Keratinocyte (primary cell): ENCODE measurements at regions not wholly inside any gene's neighbourhood (a gene's known extent, or its start where the extent isn't known, plus 50 kb on each side); places are given as distances from the start of the nearest gene placed in this dataset.

Experiments used
- DNase-seq: peaks from one replicate; pipeline ENCODE4 v3.0.0-alpha.2; 2011; ENCODE audit warnings: low read depth, missing footprints, low spot score
- FAIRE-seq: peaks from 2 replicates; lab custom pipeline; 2011; peaks lifted over from hg19 to GRCh38; lab: Jason Lieb, UNC
- H2AFZ ChIP-seq: 2 replicates; pipeline ENCODE4 v1.6.0; 2012; ENCODE audit warnings: low read length, control low read depth, inconsistent platforms; ENCODE audit not compliant: control insufficient read depth
- H3K27ac ChIP-seq: 2 replicates; pipeline ENCODE4 v1.5.1; 2011; ENCODE audit warnings: low read length; ENCODE audit not compliant: control insufficient read depth, insufficient read depth
- H3K27me3 ChIP-seq: 3 replicates; pipeline ENCODE4 v1.6.0; 2011; ENCODE audit warnings: low read length; ENCODE audit not compliant: control insufficient read depth, insufficient read depth; ENCODE audit errors: extremely low read depth
- H3K36me3 ChIP-seq, 2 experiments: 2 replicates in 1 of 2; 3 replicates in 1 of 2; pipeline ENCODE4 v1.5.1; 2011; ENCODE audit warnings: low read length in 2 of 2, mild to moderate bottlenecking in 1 of 2; ENCODE audit not compliant: control insufficient read depth in 2 of 2, insufficient read depth in 2 of 2; ENCODE audit errors: extremely low read depth in 1 of 2
- H3K4me1 ChIP-seq: 3 replicates; pipeline ENCODE4 v1.5.1; 2011; ENCODE audit warnings: low read length; ENCODE audit not compliant: control insufficient read depth, insufficient read depth; ENCODE audit errors: extremely low read depth
- H3K4me2 ChIP-seq: 3 replicates; pipeline ENCODE4 v1.6.0; 2011; ENCODE audit warnings: low read depth, low read length; ENCODE audit not compliant: control insufficient read depth, insufficient read depth; ENCODE audit errors: extremely low read depth
- H3K4me3 ChIP-seq, 3 experiments: fragments of 200-600 bp in 1 of 3; sonication (generic) in 1 of 3; 2 replicates in 2 of 3; 3 replicates in 1 of 3; pipeline ENCODE4 v1.5.1; 2011 to 2016; ENCODE audit warnings: low read length in 3 of 3, mild to moderate bottlenecking in 3 of 3, control low read depth in 2 of 3, inconsistent platforms in 1 of 3, low read depth in 1 of 3, mixed read lengths in 1 of 3, mixed run types in 1 of 3, moderate library complexity in 1 of 3; ENCODE audit not compliant: control insufficient read depth in 2 of 3, insufficient read depth in 2 of 3; ENCODE audit errors: extremely low read depth in 1 of 3
- H3K79me2 ChIP-seq: 2 replicates; pipeline ENCODE4 v1.6.0; 2012; ENCODE audit warnings: low read length; ENCODE audit not compliant: control insufficient read depth, insufficient read depth
- H3K9ac ChIP-seq: 3 replicates; pipeline ENCODE4 v1.6.0; 2011; ENCODE audit warnings: low read length; ENCODE audit not compliant: control insufficient read depth, insufficient read depth; ENCODE audit errors: extremely low read depth
- H3K9me1 ChIP-seq: 3 replicates; pipeline ENCODE4 v1.6.0; 2011; ENCODE audit warnings: low read length; ENCODE audit not compliant: control insufficient read depth, insufficient read depth; ENCODE audit errors: extremely low read depth
- H3K9me3 ChIP-seq: 2 replicates; pipeline ENCODE4 v1.5.1; 2012; ENCODE audit warnings: low read depth, low read length; ENCODE audit not compliant: control insufficient read depth
- H4K20me1 ChIP-seq: 3 replicates; pipeline ENCODE4 v1.6.0; 2011; ENCODE audit warnings: low read length; ENCODE audit not compliant: control insufficient read depth, insufficient read depth; ENCODE audit errors: extremely low read depth
- EZH2 ChIP-seq: IDR thresholded peaks from one replicate; pipeline ENCODE4 v1.6.1; 2012; ENCODE audit warnings: inconsistent platforms, mild to moderate bottlenecking, low read length, moderate library complexity
- dilution Hi-C: fragments of 300-500 bp; cut with MboI; formaldehyde crosslinking; loops from one replicate; pipeline ENCODE4 v1.7.0; 2020; ENCODE audit warnings: low sequenced_read_pairs; ENCODE audit not compliant: extremely low pct_ligation_motif_present
- TF ChIP-seq, protein P1 (sequence below), 3 experiments: IDR thresholded peaks in 1 of 3; conservative IDR thresholded peaks in 1 of 3; optimal IDR thresholded peaks in 1 of 3; 2 replicates in 2 of 3; 3 replicates in 1 of 3; pipeline versions ENCODE3 to v1.5.1; 2011; ENCODE audit warnings: low read length in 3 of 3, mild to moderate bottlenecking in 3 of 3, moderate library complexity in 2 of 3, control low read depth in 1 of 3, inconsistent platforms in 1 of 3; ENCODE audit not compliant: insufficient read depth in 2 of 3; ENCODE audit errors: extremely low read depth in 1 of 3

DNA sequence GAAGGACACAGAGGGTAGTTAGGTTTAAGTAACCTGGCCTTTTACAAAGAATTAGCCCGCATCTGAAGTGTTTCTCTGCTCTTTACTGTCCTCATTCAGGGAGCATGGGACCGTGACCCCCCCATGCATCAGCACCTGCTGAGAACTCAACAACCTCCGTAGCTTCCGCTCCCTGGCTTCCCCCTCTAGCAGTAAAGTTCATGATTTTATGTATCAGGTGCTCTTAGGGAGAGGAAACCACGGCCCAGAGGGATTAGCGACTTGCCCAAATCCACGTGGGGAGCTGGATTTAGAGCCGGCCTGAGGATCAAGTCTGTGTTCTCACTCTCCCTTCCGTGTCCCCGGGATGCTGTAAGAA is 284.6 kb upstream of the GATB start:
- no peaks in the 10 kb centered on the region for H3K79me2 ChIP-seq
- H3K36me3 ChIP-seq: no peaks in the 10 kb centered on the region
- H3K27ac ChIP-seq: no peak overlapping the region
- no peaks in the 10 kb centered on the region for H4K20me1 ChIP-seq
- no peak overlapping the region for H3K4me2 ChIP-seq
- dilution Hi-C loops: no loop called here
- FAIRE-seq (no peak), DNase-seq (no peak)
- H3K9ac ChIP-seq: no peak overlapping the region
- H3K4me1 ChIP-seq: peaks cover 2% of the 10 kb centered on the region
- H3K4me3 ChIP-seq: no peak overlapping the region
- no peak for TF ChIP-seq EZH2
- TF ChIP-seq, protein P1, sequence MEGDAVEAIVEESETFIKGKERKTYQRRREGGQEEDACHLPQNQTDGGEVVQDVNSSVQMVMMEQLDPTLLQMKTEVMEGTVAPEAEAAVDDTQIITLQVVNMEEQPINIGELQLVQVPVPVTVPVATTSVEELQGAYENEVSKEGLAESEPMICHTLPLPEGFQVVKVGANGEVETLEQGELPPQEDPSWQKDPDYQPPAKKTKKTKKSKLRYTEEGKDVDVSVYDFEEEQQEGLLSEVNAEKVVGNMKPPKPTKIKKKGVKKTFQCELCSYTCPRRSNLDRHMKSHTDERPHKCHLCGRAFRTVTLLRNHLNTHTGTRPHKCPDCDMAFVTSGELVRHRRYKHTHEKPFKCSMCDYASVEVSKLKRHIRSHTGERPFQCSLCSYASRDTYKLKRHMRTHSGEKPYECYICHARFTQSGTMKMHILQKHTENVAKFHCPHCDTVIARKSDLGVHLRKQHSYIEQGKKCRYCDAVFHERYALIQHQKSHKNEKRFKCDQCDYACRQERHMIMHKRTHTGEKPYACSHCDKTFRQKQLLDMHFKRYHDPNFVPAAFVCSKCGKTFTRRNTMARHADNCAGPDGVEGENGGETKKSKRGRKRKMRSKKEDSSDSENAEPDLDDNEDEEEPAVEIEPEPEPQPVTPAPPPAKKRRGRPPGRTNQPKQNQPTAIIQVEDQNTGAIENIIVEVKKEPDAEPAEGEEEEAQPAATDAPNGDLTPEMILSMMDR (optimal IDR thresholded peaks at IDR 0.05 in 1 of 3, IDR thresholded peaks at IDR 0.05 in 1 of 3, conservative IDR thresholded peaks at IDR 0.05 in 1 of 3; ENCODE audit: extremely low read depth in 1 of 3, insufficient read depth in 2 of 3, low read length in 3 of 3): no peak
- H3K9me1 ChIP-seq: no peaks in the 10 kb centered on the region
- no peaks in the 10 kb centered on the region for H3K9me3 ChIP-seq
- no peak overlapping the region for H2AFZ ChIP-seq
- H3K27me3 ChIP-seq: no peaks in the 10 kb centered on the region

DNA sequence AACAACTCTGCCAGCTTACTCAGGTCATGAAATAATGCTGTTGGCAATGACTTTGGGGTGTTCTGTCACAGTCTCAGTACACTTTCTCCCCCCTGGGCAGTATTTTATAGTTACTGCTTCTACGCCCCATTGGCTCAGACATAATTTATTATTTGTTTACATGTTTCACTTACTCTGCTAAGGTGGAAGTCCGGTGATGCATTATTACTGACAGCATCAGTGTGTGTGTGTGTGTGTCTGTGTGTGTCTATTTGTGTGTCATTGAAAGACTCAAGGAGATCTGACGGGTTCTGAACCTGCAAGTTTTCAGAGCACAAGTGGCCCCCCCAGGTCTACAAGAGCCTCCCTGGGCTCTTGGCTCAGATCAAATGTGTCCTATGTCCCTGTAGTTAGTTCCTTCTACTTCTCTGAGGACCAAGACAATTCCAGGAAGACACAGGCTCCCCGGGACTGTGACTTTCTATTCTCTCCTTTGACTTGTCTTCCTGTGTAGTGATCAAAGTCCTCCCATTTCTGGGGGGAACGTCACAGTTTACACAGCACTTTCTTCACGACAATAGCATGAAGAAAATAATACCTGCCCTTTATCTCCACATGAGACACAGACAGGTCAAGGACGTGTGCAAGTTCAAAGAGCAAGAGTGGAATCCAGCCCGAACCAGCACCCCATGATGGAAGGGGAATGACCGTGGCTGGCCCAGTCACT is 283.7 kb upstream of the GATB start:
- H3K4me1 ChIP-seq: peaks cover 2% of the 10 kb centered on the region
- no peak for TF ChIP-seq EZH2
- TF ChIP-seq, protein P1 (optimal IDR thresholded peaks at IDR 0.05 in 1 of 3, IDR thresholded peaks at IDR 0.05 in 1 of 3, conservative IDR thresholded peaks at IDR 0.05 in 1 of 3; ENCODE audit: extremely low read depth in 1 of 3, insufficient read depth in 2 of 3, low read length in 3 of 3): no peak
- H3K4me2 ChIP-seq: no peak overlapping the region
- H4K20me1 ChIP-seq: no peaks in the 10 kb centered on the region
- DNase-seq: no peak
- no peak overlapping the region for H2AFZ ChIP-seq
- no peak overlapping the region for H3K27ac ChIP-seq
- H3K36me3 ChIP-seq: no peaks in the 10 kb centered on the region
- FAIRE-seq: no peak
- no peaks in the 10 kb centered on the region for H3K9me1 ChIP-seq
- no peak overlapping the region for H3K9ac ChIP-seq
- no peak overlapping the region for H3K4me3 ChIP-seq
- no peaks in the 10 kb centered on the region for H3K27me3 ChIP-seq
- no peaks in the 10 kb centered on the region for H3K9me3 ChIP-seq
- no peaks in the 10 kb centered on the region for H3K79me2 ChIP-seq
- dilution Hi-C loops: no loop called here
